Muscle layer of colon (tissue), 2 donors: ENCODE measurements at regions not wholly inside any gene's neighbourhood (a gene's known extent, or its start where the extent isn't known, plus 50 kb on each side); places are given as distances from the start of the nearest gene placed in this dataset.

ENCODE experiments used
- H3K27ac ChIP-seq: one replicate; pipeline ENCODE4 v1.7.0; 2013; ENCODE audit warnings: low read depth, mild to moderate bottlenecking, low read length, moderate library complexity
- H3K27me3 ChIP-seq, 2 donors: one replicate each; pipeline ENCODE4 v1.7.0; 2013; ENCODE audit warnings: low read length in 2 of 2, mild to moderate bottlenecking in 2 of 2; ENCODE audit not compliant: insufficient read depth in 2 of 2, control insufficient read depth in 1 of 2
- H3K36me3 ChIP-seq: one replicate; pipeline ENCODE4 v1.7.0; 2013; ENCODE audit warnings: mild to moderate bottlenecking, low read length; ENCODE audit not compliant: insufficient read depth
- H3K4me1 ChIP-seq: one replicate; pipeline ENCODE4 v1.7.0; 2013; ENCODE audit warnings: mild to moderate bottlenecking, low read length; ENCODE audit not compliant: insufficient read depth
- H3K4me3 ChIP-seq, 2 donors: one replicate each; pipeline ENCODE4 v1.7.0; 2013; ENCODE audit warnings: low read length in 2 of 2, low read depth in 1 of 2, mild to moderate bottlenecking in 1 of 2, moderate library complexity in 1 of 2
- H3K9ac ChIP-seq: one replicate; pipeline ENCODE4 v1.7.0; 2013; ENCODE audit warnings: low read length
- H3K9me3 ChIP-seq: one replicate; pipeline ENCODE4 v1.7.0; 2013; ENCODE audit warnings: mild to moderate bottlenecking, low read length
- donor health status: abdominal sarcoma.
- donor health status: Adenocarcinoma of cecum.

- H3K4me1 ChIP-seq, result no peaks in the 10 kb centered on the region
- H3K36me3 ChIP-seq, result no peaks in the 10 kb centered on the region
- no peak overlapping the region for H3K27ac ChIP-seq
- H3K9ac ChIP-seq, result no peak overlapping the region
- H3K27me3 ChIP-seq, result no peaks in the 10 kb centered on the region
- no peak overlapping the region for H3K4me3 ChIP-seq
- no peaks in the 10 kb centered on the region for H3K9me3 ChIP-seq
Measured at GRCh38 chr4:12712648-12713339, 771.3 kb downstream of the RAB28 start.

DNA sequence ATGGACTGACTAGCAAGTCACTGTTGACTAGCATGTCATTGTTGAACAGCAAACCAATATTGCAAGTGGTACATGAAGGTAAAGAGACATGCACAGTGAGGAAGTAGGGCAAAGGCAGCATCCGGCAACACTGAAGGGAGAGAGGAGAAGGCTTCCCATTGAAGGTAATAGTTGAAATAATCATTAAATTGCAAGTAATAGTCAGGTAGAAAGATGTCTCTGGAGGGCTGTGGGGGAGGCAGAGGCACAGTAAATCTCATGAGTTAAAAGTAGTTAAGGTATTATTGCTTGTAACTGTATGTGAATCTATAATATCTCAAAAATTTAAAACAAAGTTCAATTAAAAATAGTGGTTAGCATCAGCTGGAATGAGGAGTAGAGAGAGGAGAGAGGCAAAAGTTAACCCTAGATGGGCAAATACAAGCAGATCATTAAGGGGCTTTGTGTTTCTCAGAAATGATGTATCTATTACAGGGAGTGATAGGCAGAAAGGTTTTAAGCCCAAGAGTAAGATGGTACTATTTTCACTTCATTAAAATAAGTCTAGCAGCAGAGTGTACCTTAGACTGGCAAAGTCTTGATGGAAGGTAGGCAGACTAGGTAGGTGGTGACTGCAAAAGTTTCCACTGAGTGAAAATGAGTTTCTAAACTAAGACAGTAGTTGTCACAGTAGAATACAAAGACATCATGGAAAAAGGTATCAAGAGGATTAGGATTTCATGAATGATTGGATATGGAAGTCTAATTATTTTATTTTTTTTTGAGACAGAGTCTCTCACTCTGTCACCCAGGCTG lies 776.6 kb downstream of the RAB28 start:
- Histone ChIP-seq H3K27ac (no peak overlapping the region), H3K36me3 (no peaks in the 10 kb centered on the region), H3K9me3 (no peaks in the 10 kb centered on the region), H3K9ac (no peak overlapping the region), H3K4me3 (no peak overlapping the region), H3K27me3 (no peaks in the 10 kb centered on the region), H3K4me1 (no peaks in the 10 kb centered on the region)

DNA sequence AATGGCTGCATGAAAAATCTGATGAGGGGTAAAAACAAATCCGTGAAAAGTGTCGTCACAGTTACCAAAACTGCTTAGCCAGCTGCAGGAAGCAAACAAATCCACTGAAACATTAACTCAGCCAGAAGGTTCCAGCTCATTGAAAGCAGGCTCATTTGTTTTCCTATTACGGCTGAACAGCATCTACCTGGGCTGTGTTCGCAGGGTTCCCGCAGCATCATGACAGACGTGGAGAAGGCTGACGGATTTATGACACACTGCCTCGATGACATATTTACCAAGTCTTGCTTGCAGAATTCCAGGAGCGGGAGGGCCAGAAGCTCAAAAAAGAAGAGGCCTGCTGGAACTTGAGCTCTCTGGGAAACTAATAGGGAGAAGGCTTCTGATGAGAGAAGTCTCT lies 781.1 kb downstream of the RAB28 start:
- no peak overlapping the region for H3K4me3 ChIP-seq
- H3K4me1 ChIP-seq, result no peaks in the 10 kb centered on the region
- no peak overlapping the region for H3K9ac ChIP-seq
- H3K27ac ChIP-seq, result no peak overlapping the region
- H3K9me3 ChIP-seq, result no peaks in the 10 kb centered on the region
- H3K36me3 ChIP-seq, result no peaks in the 10 kb centered on the region
- no peaks in the 10 kb centered on the region for H3K27me3 ChIP-seq

DNA sequence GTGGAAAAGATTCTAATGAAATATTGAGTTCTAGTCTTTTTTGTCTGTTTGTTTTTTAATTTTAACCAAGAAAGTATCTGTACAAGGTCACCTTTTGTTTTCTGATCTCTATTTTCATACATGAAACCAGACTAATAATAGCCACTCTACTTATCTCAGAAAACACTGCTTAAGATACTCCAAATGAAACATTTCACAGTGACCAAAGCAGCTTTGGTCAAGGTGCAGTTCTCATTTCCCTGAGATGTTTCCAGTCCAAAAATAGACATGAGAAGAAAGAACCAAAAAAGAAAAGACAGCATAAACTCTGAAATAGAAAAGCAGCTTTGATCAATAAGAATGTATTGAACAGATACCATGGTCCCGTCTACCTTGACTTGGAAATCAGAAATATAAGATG lies 782.8 kb downstream of the RAB28 start:
- Histone ChIP-seq H3K27me3 (no peaks in the 10 kb centered on the region), H3K9me3 (no peaks in the 10 kb centered on the region), H3K4me3 (no peak overlapping the region), H3K4me1 (no peaks in the 10 kb centered on the region), H3K36me3 (no peaks in the 10 kb centered on the region), H3K9ac (no peak overlapping the region), H3K27ac (no peak overlapping the region)

DNA sequence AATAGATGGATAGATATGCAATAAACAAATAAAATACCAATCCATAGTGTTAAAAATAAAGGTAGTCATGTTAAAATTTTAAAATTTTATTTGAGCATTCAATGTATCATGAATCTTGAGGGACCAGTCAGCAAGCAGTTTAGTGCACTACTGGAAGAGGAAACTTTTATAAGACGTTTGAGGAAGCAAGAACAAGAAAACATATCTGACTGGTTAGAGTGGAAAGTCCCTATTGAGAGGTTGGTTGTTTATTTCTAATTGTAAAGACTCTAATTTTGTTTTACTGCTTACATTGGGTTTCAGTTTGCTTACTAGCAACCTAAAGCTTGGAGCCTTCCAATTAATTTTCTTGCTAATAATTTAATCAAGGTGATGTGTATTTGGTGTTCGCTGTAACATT lies 786.2 kb downstream of the RAB28 start:
- no peaks in the 10 kb centered on the region for H3K27me3 ChIP-seq
- H3K4me3 ChIP-seq, result no peak overlapping the region
- no peaks in the 10 kb centered on the region for H3K9me3 ChIP-seq
- H3K36me3 ChIP-seq, result no peaks in the 10 kb centered on the region
- no peak overlapping the region for H3K9ac ChIP-seq
- H3K27ac ChIP-seq, result no peak overlapping the region
- H3K4me1 ChIP-seq, result no peaks in the 10 kb centered on the region

DNA sequence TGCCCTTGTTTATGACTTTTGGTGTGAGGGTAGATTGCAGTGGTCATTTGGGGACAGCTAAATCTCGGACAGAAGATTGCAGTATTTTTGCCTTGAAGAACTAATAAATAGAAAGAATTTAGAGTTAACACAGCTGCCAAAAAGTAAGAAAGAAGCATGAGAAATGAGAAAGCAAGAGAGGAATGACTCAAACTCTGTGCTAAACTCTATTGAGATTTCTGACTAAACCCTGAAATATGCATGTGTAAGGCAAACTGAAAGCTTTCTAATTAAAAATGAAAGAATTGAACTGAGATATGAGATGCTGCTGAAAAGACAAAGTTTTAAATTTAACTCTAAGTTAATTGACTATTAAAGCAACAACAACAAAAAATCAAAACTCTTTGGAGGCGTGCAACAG lies 791.3 kb downstream of the RAB28 start:
- no peaks in the 10 kb centered on the region for H3K36me3 ChIP-seq
- H3K9me3 ChIP-seq, result no peaks in the 10 kb centered on the region
- H3K27me3 ChIP-seq, result no peaks in the 10 kb centered on the region
- H3K4me3 ChIP-seq, result no peak overlapping the region
- no peak overlapping the region for H3K27ac ChIP-seq
- H3K9ac ChIP-seq, result no peak overlapping the region
- H3K4me1 ChIP-seq, result no peaks in the 10 kb centered on the region

- Histone ChIP-seq H3K9me3 (no peaks in the 10 kb centered on the region), H3K27ac (no peak overlapping the region), H3K27me3 (no peaks in the 10 kb centered on the region), H3K4me1 (no peaks in the 10 kb centered on the region), H3K4me3 (no peak overlapping the region), H3K9ac (no peak overlapping the region), H3K36me3 (no peaks in the 10 kb centered on the region)
Measured at GRCh38 chr4:12691168-12691567, 793.0 kb downstream of the RAB28 start.

DNA sequence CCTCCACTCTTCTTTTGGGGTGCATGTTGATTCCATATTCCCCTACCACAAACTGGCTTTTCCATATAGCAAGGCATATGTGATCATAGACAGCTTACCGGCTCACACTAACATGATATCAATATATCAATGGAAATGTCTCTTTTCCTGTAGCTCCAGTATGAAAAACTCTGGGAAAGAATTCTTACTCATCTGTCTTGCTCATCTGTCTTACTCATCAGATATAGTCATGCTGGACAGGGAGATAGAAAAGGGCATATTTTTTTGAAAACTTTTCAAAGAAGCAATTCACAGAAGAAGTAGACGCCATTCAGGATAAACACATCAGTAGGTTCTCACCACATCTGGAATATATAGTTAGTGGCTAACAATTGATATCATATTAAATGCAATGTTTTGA lies 794.7 kb downstream of the RAB28 start:
- no peaks in the 10 kb centered on the region for H3K27me3 ChIP-seq
- H3K36me3 ChIP-seq, result no peaks in the 10 kb centered on the region

GRCh38 chr4:12679217-12679616 lies 804.9 kb downstream of the RAB28 start:
- H3K9ac ChIP-seq, result no peak overlapping the region
- H3K27ac ChIP-seq, result no peak overlapping the region
- no peak overlapping the region for H3K4me3 ChIP-seq
- no peaks in the 10 kb centered on the region for H3K36me3 ChIP-seq
- H3K4me1 ChIP-seq, result no peaks in the 10 kb centered on the region
- no peaks in the 10 kb centered on the region for H3K27me3 ChIP-seq
- H3K9me3 ChIP-seq, result no peaks in the 10 kb centered on the region

More for the DNA sequence above, 794.7 kb downstream of the RAB28 start:
- H3K4me3 ChIP-seq, result no peak overlapping the region
- H3K9ac ChIP-seq, result no peak overlapping the region
- no peak overlapping the region for H3K27ac ChIP-seq
- H3K4me1 ChIP-seq, result no peaks in the 10 kb centered on the region
- H3K9me3 ChIP-seq, result no peaks in the 10 kb centered on the region

DNA sequence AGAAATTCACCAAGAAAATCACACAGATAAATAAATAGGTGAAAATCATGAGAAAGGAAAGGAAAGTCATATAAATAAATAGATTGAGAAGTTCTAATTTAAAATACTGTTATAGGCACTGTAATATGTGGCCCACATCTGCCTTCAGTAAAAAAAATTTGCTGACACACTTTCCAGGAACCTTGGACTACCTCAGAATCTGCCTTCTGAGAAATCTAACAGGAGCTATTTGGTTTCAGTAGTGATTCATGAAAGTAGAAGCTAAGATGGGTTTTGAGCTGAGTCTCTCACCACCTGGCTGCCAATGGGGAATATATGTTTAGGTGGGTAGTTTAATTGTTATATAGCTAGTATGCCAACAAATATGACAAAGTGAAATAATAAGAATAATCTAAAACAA lies 810.0 kb downstream of the RAB28 start:
- Histone ChIP-seq H3K27me3 (no peaks in the 10 kb centered on the region), H3K9me3 (no peaks in the 10 kb centered on the region), H3K4me3 (no peak overlapping the region), H3K4me1 (no peaks in the 10 kb centered on the region), H3K27ac (no peak overlapping the region), H3K9ac (no peak overlapping the region), H3K36me3 (no peaks in the 10 kb centered on the region)

GRCh38 chr4:12672303-12672702 lies 811.8 kb downstream of the RAB28 start:
- Histone ChIP-seq H3K9me3 (no peaks in the 10 kb centered on the region), H3K27me3 (no peaks in the 10 kb centered on the region), H3K9ac (no peak overlapping the region), H3K27ac (no peak overlapping the region), H3K36me3 (no peaks in the 10 kb centered on the region), H3K4me1 (no peaks in the 10 kb centered on the region), H3K4me3 (no peak overlapping the region)

DNA sequence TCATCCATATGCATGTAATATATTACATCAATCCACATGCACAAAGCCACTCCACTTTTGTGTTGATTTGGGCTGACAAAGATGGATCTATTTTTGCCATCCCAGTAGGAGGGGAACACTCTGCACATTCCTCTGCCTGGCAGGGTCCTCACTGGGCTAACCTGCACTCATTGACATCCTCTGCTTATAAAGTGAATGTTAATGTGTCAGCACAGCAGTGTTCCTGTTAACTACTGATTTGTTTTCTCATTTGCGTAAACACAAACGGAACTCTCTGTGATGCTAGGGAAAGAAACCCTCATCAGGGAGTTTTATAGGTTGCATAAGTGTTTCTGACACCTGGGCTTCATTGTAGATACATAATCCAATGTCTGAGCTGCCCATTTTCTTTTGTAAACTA lies 826.0 kb downstream of the RAB28 start:
- Histone ChIP-seq H3K4me1 (no peaks in the 10 kb centered on the region), H3K4me3 (no peak overlapping the region), H3K36me3 (no peaks in the 10 kb centered on the region), H3K9me3 (no peaks in the 10 kb centered on the region), H3K9ac (no peak overlapping the region), H3K27ac (no peak overlapping the region), H3K27me3 (no peaks in the 10 kb centered on the region)
